SHP77 treated with DMSO at 0.1 percent for 48 hours (cell line): ENCODE measurements at regions not wholly inside any gene's neighbourhood (a gene's known extent, or its start where the extent isn't known, plus 50 kb on each side); places are given as distances from the start of the nearest gene placed in this dataset.

Source experiments
- DNase-seq: peaks from one replicate; lab custom pipeline; 2025; lab: John Stamatoyannopoulos, UW

GRCh38 chr2:164178835-164179465 is 442.3 kb downstream of the GRB14 start:
- DNase-seq, result no peak

GRCh38 chr2:164164602-164165001 is 428.8 kb upstream of the FIGN start:
- DNase-seq, result no peak

DNA sequence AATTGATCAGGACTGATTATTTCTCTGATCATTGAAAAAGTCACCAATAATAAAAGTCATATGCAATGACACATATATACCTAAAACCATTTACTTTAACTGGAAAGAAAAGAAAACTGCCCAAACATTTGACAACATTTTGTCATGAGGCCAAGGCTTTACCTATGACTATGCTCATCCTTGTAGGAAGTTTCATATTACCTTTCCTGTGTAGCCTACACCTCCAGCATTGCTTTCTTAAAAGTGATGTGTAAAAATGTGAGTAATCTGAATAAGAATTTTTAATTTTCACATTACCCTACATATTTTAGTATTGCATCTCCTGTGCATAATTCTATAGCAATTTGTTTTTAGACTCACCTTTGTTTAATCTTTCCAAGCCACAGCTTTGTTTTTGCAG is 419.8 kb upstream of the FIGN start:
- DNase-seq, result no peak

GRCh38 chr2:164151522-164151921 is 415.7 kb upstream of the FIGN start:
- no peak for DNase-seq

DNA sequence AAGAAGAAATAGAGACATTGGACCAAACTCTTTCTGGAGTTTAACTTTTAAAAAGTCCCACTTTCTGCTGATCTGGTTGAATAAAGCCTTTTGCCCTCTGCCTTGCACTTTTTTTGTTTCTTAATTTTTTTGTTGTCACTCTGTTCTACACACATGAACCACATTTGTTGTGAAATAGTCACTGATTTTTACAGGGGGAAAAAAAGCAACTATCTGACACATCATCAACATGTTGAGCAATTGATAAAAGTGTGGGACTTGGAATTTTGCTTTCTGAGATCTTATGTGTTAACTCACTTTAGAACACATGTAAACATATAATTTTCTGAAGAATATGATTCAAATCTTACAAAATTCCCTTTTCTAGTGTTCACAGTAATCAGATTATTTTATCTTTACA is 414.8 kb upstream of the FIGN start:
- no peak for DNase-seq

DNA sequence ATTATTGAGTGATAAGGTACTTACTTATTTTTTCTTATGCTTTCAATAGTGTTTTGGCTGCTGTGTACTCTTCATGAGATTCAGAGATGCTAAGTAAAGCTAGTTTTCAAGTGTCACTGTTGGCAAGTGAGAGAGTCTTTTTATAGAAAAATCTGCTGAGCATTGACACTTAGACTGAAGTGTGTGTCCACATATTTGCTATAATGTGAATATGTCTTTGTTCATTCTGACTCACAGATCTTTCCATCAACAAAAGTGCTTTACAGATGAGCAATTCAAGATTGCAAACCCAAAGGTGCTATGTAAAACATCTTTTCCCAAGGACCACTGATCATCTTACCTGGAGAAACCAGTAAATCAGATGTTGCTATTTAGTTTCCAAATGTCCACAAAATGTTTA is 410.6 kb upstream of the FIGN start:
- no peak for DNase-seq

GRCh38 chr2:164145093-164145987 is 409.5 kb upstream of the FIGN start:
- no peak for DNase-seq

DNA sequence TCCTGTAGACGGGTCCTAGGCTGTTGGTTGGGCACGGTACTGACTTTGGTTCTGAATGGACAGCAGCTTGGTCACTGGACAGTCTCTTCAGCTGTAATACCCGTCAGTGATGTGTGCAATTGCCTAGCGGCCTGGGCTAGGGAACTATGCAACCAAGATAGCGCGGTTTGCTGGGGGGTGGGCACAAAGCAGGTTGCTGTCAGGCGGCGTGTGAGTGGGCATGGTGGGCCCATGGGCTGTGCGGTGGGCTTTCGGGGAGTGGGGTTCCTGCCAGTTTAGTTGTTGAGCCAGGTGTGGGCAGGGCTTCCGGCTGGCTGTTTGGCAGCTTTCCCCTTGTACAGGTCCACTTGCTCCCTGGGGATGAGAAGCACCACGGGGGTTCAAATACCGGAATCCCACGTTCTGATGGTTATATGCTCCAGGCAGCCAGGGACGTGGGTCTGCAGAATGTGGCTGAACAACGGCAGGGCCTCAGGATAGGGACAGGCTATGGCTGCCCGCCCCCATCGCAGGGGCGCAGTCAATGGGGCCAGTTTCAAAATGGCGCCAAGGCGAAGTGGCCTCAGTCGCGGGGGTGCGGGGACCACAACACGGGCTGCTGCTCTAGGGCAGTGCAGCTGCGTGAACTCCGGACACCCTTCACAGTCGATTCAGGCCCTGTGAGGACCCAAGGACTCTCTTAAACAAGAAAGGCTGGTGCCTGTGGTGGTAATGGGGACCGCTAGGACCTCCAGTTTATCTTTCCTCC is 407.5 kb upstream of the FIGN start:
- DNase-seq, result no peak

DNA sequence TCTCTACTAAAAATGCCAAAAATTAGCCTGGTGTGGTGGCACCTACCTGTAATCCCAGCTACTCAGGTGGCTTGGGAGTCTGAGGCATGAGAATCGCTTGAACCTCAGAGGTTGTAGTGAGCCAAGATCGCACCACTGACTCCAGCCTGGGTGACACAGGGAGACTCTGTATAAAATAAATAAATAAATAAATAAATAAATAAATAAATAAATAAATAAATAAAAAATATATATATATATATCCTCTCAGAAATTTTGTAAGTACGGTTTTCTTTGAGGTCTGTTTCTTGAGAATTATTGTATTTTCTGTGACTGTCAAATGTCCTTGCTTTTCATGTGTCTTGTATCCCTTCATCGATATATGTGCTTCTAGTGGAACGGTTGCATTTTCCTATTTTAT is 406.9 kb upstream of the FIGN start:
- no peak for DNase-seq

- no peak for DNase-seq
Observed at GRCh38 chr2:164141271-164141670, 405.5 kb upstream of the FIGN start.

DNA sequence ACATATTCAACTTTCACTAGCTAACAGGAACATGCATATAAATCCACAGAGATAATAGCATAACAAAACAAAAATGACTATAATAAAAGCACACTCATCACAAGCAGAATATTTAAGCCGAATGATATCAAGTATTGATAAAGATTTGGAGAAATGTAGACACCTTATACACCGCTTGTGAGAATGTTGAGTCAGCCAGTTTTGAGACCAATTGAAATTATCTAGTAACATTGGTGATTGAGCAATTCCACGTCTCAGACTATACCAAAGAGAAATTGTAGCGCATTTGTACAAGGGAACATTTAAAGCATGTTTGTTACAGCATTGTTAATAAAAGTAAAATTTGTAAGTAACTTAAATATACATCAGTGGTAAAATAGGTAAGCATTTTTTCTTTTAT is 402.9 kb upstream of the FIGN start:
- no peak for DNase-seq

DNA sequence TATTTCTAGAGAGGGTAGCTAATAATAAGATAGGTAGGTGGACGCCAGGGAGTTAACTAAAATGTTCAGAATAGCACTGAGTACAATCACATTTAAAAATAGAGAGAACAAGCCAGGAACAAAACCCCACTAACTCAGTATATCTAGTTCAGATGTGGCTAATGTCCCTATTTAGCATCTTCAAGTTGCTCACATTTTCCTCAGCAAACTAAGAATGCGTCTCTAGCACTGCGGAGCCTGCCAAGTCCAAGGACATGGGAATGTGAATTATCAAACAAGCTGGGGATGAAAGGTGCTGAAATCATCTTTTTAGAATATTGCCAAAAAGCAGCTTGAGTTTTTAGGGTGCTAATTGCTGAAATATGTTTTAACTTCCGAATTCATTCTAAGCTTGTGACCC is 398.5 kb upstream of the FIGN start:
- no peak for DNase-seq

DNA sequence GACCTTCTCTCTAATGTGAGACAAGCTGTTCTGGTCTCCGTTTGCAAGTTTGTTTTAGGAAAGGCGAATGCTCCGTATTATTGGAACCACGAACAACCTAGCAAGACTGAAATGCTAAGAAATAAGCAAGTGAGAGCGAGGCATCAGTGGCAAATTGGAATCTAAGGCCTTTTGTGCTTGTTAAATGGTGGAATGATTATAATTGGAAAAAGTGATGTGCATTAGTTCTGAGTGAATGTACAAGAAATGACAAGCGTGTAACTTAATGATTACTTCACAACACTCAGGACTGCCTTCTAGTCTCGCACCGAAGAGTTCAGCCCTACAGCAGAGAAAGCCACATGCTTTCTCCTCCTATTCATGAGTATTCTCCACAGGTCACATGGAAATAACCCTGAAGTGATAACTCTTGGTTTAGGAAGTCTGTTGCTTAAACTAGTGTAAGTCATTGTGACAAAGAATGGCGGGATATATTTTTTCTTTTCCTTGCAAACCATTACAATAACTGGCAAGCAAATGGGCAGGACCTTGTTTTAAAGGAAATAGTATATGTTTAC is 392.2 kb upstream of the FIGN start:
- DNase-seq, result no peak

DNA sequence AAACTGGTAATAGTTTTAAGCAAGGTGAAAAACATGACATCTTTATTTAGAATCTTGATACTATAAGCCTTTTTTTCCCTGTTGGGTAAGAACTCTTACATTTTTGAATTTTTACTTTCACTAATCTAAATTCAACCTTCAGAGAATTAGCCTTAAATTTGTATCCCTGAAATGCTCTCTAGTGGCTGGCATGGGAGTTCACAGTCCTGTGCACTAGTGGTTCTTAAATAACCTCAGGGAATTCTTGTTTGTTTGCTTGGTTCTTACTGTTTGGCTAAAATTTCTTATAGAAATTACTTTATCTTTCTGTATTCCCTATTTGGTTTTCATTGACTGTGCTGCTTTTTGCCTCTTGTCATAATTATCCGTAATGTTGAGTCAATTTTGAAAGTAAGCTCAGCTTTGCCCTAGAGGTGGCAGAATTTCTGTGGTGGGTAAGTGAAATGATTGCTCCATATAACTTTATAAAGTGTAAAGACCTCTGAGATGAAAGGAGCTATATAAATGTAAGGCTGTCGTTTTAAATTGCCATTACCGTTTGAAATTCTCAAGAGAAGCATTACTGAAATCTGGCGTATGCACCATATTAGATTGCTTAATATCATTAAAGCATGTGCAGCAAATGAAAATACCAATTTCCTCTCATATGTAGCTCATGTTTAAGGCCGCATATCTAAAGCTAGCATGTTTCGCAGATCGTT is 391.3 kb upstream of the FIGN start:
- no peak for DNase-seq

DNA sequence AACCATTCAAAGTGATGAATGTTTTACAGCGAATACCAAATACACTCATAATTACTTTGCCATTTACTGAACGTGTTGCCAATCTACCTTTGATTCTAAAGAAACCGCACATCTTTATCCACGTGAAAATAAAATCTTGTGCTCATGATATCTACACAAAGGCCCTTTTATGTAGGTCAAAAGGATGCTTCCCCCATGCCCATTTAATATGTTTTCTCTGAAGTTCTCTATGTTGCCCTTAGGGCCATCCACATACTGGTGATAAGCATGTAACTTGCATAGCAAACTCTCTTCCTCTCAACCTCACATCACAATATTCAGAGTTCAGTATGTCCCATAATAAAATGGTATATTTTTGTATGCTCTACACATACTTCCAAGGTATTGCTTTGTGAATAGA is 380.0 kb upstream of the FIGN start:
- DNase-seq, result no peak

DNA sequence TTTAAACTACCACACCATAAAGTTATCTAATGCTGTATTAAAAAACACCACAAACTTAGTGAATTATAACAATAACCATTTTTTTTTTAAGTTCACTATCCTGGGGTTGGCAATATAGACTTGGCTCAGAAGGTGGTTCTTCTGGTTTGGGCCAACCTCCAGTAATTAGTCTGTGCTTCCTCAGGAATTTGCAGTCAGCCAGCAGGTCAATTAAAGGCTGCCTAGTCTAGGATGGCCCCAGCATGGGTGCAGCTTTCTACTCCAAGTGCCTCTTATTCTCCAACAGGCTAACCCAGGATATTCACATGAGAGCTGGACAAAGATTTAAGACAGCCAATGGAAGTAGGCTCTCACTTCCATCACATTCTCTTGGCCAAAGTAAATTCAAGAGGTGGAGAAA is 379.1 kb upstream of the FIGN start:
- no peak for DNase-seq

- DNase-seq, result no peak
Observed at GRCh38 chr2:164112105-164112504, 376.3 kb upstream of the FIGN start.

DNA sequence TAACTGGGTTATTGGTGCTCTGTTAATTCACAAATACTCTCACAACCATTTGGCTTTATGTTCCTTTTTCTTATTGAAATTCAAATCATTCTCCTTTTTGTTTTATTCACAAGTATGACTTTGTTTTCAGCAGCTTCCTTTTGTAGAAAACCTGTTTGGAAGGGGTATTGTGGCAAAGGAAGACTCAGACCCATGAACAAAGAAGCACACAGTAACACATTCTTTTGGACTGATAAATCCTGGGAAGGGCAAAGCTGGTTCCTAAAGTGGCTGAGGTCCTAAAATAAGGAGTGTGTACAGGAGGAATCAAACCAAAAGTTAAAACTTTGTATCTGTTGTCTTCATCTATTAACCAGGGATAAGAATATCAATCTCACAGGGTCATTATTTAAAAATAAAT is 374.7 kb upstream of the FIGN start:
- DNase-seq, result no peak

DNA sequence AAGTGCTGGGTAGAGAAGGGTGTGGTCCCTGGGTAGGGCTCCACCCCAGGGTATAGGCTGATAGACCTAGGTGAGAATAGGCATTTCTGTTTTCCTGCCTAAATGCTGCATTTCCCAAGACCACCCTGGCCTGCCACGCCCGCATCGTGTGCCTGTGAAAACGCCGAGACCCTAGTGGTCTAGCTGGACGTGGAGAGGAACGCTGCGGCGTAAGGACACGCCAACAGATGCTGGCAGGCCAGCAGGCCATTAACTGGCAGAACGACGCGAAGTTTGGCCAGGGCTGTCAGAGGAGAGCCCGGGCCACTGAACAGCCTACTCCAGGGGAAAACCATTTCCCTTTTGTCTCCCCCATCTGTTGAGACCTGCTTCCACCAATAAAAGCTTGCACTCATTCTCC is 373.2 kb upstream of the FIGN start:
- no peak for DNase-seq

GRCh38 chr2:164103271-164103670 is 367.5 kb upstream of the FIGN start:
- DNase-seq, result no peak

- no peak for DNase-seq
Observed at GRCh38 chr2:164102366-164102765, 366.6 kb upstream of the FIGN start.

DNA sequence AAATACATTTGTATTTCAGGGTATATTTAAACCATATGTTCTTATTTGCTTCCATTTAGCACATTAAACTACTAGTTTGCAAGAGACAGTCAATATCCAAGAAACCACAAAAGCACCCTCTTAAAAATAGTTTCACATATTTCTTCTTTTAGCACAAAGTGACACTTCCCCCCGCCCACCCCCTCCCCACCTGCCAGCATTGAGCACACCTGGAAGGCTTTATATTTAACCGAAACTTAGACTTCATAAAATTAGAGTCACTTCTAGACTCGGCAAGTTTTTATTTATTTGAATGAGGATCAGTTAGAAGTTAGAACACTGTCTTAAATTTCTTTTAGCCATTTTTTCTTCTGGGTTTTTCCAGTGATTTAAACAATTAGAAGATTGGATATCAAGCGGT is 355.9 kb upstream of the FIGN start:
- no peak for DNase-seq
